GM12873 (cell line): ENCODE measurements at regions not wholly inside any gene's neighbourhood (a gene's known extent, or its start where the extent isn't known, plus 50 kb on each side); places are given as distances from the start of the nearest gene placed in this dataset.

Experiments used
- CTCF ChIP-seq: IDR thresholded peaks from 2 replicates; pipeline ENCODE4 v1.5.1; 2012; ENCODE audit warnings: low read depth, mild to moderate bottlenecking, moderate library complexity, low read length, control low read depth; ENCODE audit not compliant: insufficient read depth; ENCODE audit errors: missing control alignments

GRCh38 chr7:152912511-152912910 lies 153.0 kb downstream of the ACTR3B start:
- no peak for TF ChIP-seq CTCF

- no peak for TF ChIP-seq CTCF
Observed at GRCh38 chr7:152913492-152913891, 153.9 kb downstream of the ACTR3B start.

GRCh38 chr7:152914014-152914844 lies 154.7 kb downstream of the ACTR3B start:
- TF ChIP-seq CTCF = no peak

- no peak for TF ChIP-seq CTCF
Observed at GRCh38 chr7:152922318-152923081, 162.9 kb downstream of the ACTR3B start.

- no peak for TF ChIP-seq CTCF
Observed at GRCh38 chr7:152923711-152924110, 164.2 kb downstream of the ACTR3B start.

GRCh38 chr7:152924238-152924637 lies 164.7 kb downstream of the ACTR3B start:
- TF ChIP-seq CTCF = no peak

GRCh38 chr7:152924826-152925411 lies 165.4 kb downstream of the ACTR3B start:
- no peak for TF ChIP-seq CTCF
